ENCODE measurements at regions not wholly inside any gene's neighbourhood (a gene's known extent, or its start where the extent isn't known, plus 50 kb on each side); places are given as distances from the start of the nearest gene placed in this dataset.

DNA sequence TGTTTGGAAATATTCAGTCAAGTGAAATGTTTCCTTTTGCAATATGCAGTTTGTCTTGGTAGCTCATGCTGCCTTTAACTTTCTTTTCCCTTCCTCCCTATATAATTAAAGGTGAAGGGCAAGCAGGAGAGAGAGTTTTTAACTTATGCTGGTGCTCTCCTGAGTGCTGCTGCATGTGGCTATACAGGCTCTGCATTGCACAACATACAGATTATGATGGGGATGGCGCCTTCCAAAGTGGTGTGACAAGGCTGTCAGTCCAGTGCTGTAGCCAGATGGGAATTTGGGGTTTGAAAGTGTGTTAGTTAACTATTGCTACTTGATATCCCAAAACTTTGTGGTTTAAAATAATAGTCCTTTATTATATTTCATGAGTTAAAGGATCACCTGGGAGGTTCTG, 199.0 kb downstream of the ATP23 start:
- Histone ChIP-seq H3K36me3 (replicated peaks; ENCODE audit: control insufficient read depth, insufficient read depth, low read length) (no peaks in the 10 kb centered on the region), H3K27me3 (ENCODE audit: control insufficient read depth, insufficient read depth, low read length) (no peaks in the 10 kb centered on the region; the same call in 1 of the 2 replicates), H3K4me3 (ENCODE audit: insufficient read depth, low read depth, low read length) (no peak overlapping the region)
- no peak for DNase-seq

- no peak overlapping the region for H3K4me3 ChIP-seq (ENCODE audit: insufficient read depth, low read depth, low read length)
- no peak for DNase-seq
- H3K36me3 ChIP-seq (replicated peaks; ENCODE audit: control insufficient read depth, insufficient read depth, low read length), result no peaks in the 10 kb centered on the region
- H3K27me3 ChIP-seq (ENCODE audit: control insufficient read depth, insufficient read depth, low read length), result no peaks in the 10 kb centered on the region; the same call in 1 of the 2 replicates
These were observed 201.6 kb downstream of the ATP23 start for GRCh38 chr12:58142991-58143390.

DNA sequence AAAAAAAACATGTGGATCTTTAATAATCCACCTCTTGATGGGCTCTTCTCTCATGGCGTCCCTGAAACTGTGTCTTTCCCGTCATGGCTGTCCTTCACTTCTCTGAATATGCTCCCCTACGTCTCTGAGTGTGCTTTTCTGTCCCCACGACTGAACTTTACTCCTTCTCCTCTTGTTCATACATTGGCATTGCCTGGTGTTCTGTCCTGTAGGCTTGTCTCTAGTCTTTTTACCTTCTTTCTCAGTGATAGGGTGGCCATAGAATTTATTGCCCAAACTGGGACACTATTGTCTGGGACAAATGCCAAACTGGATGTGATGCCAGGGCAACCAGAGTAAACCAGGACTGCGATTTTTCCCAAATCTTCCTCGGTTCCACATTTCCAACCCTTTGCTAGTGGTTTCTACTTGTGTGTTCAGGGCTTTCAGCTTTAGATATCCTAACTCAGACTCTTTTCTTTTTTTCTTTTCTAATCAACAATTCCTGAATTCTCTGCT, 202.2 kb downstream of the ATP23 start:
- Histone ChIP-seq H3K36me3 (replicated peaks; ENCODE audit: control insufficient read depth, insufficient read depth, low read length) (no peaks in the 10 kb centered on the region), H3K4me3 (ENCODE audit: insufficient read depth, low read depth, low read length) (no peak overlapping the region), H3K27me3 (ENCODE audit: control insufficient read depth, insufficient read depth, low read length) (no peaks in the 10 kb centered on the region; the same call in 1 of the 2 replicates)
- DNase-seq, result no peak

DNA sequence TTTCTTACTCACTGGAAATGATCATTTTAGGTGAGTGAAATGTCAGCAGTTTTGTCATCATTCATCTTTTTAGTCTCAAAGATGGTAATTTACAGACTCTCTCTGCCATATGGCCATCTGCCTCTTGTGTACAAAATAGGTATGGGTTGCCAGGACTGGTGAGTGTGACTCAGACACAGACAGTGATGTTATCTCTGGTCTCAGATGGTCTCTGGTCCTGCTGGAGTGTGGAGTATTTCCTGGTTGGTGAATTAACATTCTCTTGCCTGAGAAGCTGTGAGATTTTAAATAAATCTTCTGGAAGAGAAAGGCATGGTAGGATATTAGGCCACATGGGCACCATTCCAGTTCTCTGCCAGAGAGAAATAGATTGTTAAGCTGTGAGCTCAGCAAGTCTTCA, 207.0 kb downstream of the ATP23 start:
- Histone ChIP-seq H3K4me3 (ENCODE audit: insufficient read depth, low read depth, low read length) (no peak overlapping the region), H3K36me3 (replicated peaks; ENCODE audit: control insufficient read depth, insufficient read depth, low read length) (no peaks in the 10 kb centered on the region), H3K27me3 (ENCODE audit: control insufficient read depth, insufficient read depth, low read length) (no peaks in the 10 kb centered on the region)
- DNase-seq, result no peak

GRCh38 chr12:58148976-58149375, 207.6 kb downstream of the ATP23 start:
- no peak overlapping the region for H3K4me3 ChIP-seq (ENCODE audit: insufficient read depth, low read depth, low read length)
- DNase-seq, result no peak
- no peaks in the 10 kb centered on the region for H3K27me3 ChIP-seq (ENCODE audit: control insufficient read depth, insufficient read depth, low read length)
- no peaks in the 10 kb centered on the region for H3K36me3 ChIP-seq (replicated peaks; ENCODE audit: control insufficient read depth, insufficient read depth, low read length)

- DNase-seq, result no peak
- Histone ChIP-seq H3K4me3 (ENCODE audit: insufficient read depth, low read depth, low read length) (no peak overlapping the region), H3K27me3 (ENCODE audit: control insufficient read depth, insufficient read depth, low read length) (no peaks in the 10 kb centered on the region), H3K36me3 (replicated peaks; ENCODE audit: control insufficient read depth, insufficient read depth, low read length) (no peaks in the 10 kb centered on the region)
These were observed 213.0 kb downstream of the ATP23 start for GRCh38 chr12:58154359-58154758.

DNA sequence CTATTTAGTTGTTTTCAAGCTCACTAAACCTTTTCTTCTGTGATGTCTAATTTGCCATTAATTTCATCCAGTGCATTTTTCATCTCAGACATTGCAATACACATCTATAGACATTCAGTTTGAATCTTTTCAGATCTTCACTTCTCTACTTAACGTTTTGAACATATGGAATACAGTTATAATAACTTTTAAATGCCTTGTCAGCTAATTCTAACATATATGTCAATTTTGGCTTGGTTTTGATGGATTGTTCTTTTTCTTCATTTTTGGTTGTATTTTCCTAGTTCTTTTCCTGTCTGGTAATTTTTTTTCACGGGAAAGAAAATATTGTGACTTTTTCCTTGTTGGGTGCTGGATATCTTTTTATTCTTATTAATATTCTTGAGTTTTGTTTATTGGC, 215.3 kb downstream of the ATP23 start:
- Histone ChIP-seq H3K36me3 (replicated peaks; ENCODE audit: control insufficient read depth, insufficient read depth, low read length) (no peaks in the 10 kb centered on the region), H3K4me3 (ENCODE audit: insufficient read depth, low read depth, low read length) (no peak overlapping the region), H3K27me3 (ENCODE audit: control insufficient read depth, insufficient read depth, low read length) (no peaks in the 10 kb centered on the region)
- no peak for DNase-seq

- H3K36me3 ChIP-seq (replicated peaks; ENCODE audit: control insufficient read depth, insufficient read depth, low read length), result no peaks in the 10 kb centered on the region
- DNase-seq, result no peak
- H3K4me3 ChIP-seq (ENCODE audit: insufficient read depth, low read depth, low read length), result no peak overlapping the region
- no peaks in the 10 kb centered on the region for H3K27me3 ChIP-seq (ENCODE audit: control insufficient read depth, insufficient read depth, low read length)
These were observed 218.6 kb downstream of the ATP23 start for GRCh38 chr12:58159941-58160340.

GRCh38 chr12:58161773-58162172, 220.4 kb downstream of the ATP23 start:
- DNase-seq, result no peak
- H3K36me3 ChIP-seq (replicated peaks; ENCODE audit: control insufficient read depth, insufficient read depth, low read length), result no peaks in the 10 kb centered on the region
- no peaks in the 10 kb centered on the region for H3K27me3 ChIP-seq (ENCODE audit: control insufficient read depth, insufficient read depth, low read length)
- H3K4me3 ChIP-seq (ENCODE audit: insufficient read depth, low read depth, low read length), result no peak overlapping the region

DNA sequence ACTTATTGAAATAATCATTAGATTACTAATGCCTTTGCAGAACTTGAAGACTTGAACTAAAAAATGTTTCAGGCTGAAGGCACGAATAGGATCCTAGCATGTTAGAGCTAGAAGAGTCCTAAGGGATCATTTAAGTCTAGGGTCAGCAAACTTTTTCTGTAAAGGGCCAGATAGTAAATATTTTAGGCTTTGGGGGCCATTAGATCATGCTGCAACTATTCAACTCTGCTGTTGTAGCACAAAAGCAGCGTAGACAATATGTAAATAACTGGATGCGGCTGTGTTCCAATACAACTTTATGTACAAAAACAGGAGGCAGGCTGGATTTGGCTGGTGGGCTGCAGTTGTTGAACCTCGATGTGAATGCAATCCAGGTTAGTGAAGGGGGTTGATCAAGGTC, 221.7 kb downstream of the ATP23 start:
- H3K4me3 ChIP-seq (ENCODE audit: insufficient read depth, low read depth, low read length), result no peak overlapping the region
- DNase-seq, result no peak
- H3K27me3 ChIP-seq (ENCODE audit: control insufficient read depth, insufficient read depth, low read length), result no peaks in the 10 kb centered on the region
- no peaks in the 10 kb centered on the region for H3K36me3 ChIP-seq (replicated peaks; ENCODE audit: control insufficient read depth, insufficient read depth, low read length)

DNA sequence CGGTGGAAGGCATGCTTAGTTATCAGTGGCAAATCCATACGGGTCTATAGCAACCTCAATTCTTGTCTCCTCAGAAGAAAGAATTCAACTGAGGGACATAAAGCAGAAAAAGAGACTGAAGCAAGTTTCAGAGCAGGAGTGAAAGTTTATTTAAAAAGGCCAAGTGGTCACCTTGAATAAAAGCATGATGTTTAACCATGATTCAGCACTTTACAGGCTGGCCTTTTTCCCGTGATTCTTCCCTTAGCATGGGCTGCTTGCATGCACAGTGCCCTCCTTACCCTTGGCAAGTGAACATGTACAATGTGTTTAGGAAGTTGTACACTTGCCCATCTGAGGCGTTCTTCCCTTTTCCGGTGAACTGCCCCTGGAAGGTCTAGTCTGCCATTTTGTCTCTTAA, 225.3 kb downstream of the ATP23 start:
- Histone ChIP-seq H3K4me3 (ENCODE audit: insufficient read depth, low read depth, low read length) (no peak overlapping the region), H3K27me3 (ENCODE audit: control insufficient read depth, insufficient read depth, low read length) (no peaks in the 10 kb centered on the region), H3K36me3 (replicated peaks; ENCODE audit: control insufficient read depth, insufficient read depth, low read length) (no peaks in the 10 kb centered on the region)
- DNase-seq, result no peak

DNA sequence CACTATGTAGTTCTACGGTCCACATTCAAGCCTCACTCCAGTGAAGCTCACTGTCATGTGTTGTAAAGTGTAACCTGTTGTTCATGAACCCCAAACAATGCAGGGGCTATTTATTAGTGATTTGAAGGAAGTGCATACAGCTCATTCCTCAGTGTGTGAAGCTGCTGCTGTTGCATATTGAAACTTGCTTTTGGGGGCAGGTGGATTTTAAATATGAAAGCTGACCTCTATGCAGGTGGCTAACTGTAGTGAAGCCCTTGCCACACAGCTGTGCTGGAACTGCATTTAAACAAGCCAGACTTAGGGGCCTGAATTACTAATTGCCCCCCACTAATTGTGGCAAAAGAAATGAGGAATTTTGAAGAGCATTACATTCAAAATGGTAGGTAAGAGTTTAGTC, 226.3 kb downstream of the ATP23 start:
- Histone ChIP-seq H3K27me3 (ENCODE audit: control insufficient read depth, insufficient read depth, low read length) (no peaks in the 10 kb centered on the region), H3K4me3 (ENCODE audit: insufficient read depth, low read depth, low read length) (no peak overlapping the region), H3K36me3 (replicated peaks; ENCODE audit: control insufficient read depth, insufficient read depth, low read length) (no peaks in the 10 kb centered on the region)
- DNase-seq, result no peak

GRCh38 chr12:58169826-58170225, 228.5 kb downstream of the ATP23 start:
- DNase-seq, result no peak
- H3K36me3 ChIP-seq (replicated peaks; ENCODE audit: control insufficient read depth, insufficient read depth, low read length), result no peaks in the 10 kb centered on the region
- H3K4me3 ChIP-seq (ENCODE audit: insufficient read depth, low read depth, low read length), result no peak overlapping the region
- no peaks in the 10 kb centered on the region for H3K27me3 ChIP-seq (ENCODE audit: control insufficient read depth, insufficient read depth, low read length)

DNA sequence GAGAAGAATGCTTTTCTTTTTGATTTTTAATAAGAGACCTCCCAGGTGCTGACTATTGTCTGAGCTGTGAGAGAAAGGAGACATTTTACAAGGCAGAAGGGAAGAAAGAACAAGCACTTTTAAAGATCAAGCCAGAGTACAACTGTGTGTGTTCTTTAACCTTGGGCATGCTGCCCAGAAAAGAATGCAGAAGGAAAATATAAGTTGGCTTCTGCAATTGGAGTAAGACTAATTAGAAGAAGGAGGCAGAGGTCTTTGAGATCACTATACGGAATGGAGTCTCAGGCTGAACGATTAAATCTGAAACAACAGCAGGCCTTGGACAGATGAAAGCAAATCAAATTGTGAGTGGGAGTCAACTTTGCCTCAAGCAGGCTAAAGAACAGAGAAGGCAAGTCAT, 230.5 kb downstream of the ATP23 start:
- DNase-seq, result no peak
- no peaks in the 10 kb centered on the region; the same call in 1 of the 2 replicates for H3K27me3 ChIP-seq (ENCODE audit: control insufficient read depth, insufficient read depth, low read length)
- no peak overlapping the region for H3K4me3 ChIP-seq (ENCODE audit: insufficient read depth, low read depth, low read length)
- no peaks in the 10 kb centered on the region for H3K36me3 ChIP-seq (replicated peaks; ENCODE audit: control insufficient read depth, insufficient read depth, low read length)

DNA sequence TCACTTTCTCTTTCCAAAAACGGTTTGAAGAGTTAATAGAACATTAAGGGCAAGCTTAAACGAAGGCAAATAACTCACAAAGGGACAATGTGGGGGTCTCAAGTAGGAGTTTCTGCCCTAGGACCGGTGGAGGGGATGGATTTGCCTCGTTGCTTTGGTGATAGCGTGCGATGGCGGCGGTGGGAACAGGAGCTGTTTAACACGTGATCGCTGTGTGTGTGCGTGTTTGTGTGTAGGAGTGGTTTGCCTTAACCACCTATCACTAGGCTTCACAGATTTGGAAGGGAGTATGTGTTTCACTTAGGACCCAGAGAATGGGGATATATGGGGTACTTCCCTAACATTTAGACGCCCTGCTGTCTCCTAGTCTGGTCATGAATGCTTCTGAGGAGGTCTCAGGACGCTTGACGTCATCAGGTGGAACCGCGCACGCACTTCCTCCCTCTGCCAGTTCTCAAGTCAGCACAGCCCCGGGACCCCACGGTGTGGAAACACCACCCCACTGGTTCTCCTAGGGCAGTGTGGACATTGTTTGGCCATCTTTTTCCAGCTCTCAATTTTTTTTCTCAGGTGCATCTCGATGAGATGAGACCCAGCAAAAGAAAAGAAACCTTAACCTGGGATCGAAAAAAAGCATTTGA, 231.2 kb downstream of the ATP23 start:
- H3K4me3 ChIP-seq (ENCODE audit: insufficient read depth, low read depth, low read length), result no peak overlapping the region
- DNase-seq, result no peak
- no peaks in the 10 kb centered on the region; the same call in 1 of the 2 replicates for H3K27me3 ChIP-seq (ENCODE audit: control insufficient read depth, insufficient read depth, low read length)
- H3K36me3 ChIP-seq (replicated peaks; ENCODE audit: control insufficient read depth, insufficient read depth, low read length), result no peaks in the 10 kb centered on the region

DNA sequence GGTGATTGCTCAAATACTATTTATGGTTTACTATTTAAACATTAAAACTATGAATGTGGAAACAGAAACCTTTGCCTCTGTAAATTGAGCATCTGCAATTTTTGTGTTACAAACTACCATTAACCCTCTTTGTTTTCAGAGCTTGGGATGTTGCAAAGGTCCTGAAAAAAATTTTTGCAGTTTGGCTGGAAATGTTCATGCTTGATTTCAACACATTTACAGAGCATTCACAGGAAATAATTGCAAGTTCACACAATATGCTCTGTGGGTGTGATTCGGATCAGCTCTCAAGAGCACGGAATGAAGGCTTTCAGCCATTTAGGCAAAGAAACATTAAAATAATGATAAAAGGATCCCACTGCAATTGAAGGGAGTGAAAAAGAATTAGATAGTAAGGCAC, 232.9 kb downstream of the ATP23 start:
- Histone ChIP-seq H3K4me3 (ENCODE audit: insufficient read depth, low read depth, low read length) (no peak overlapping the region), H3K27me3 (ENCODE audit: control insufficient read depth, insufficient read depth, low read length) (no peaks in the 10 kb centered on the region; the same call in 1 of the 2 replicates), H3K36me3 (replicated peaks; ENCODE audit: control insufficient read depth, insufficient read depth, low read length) (no peaks in the 10 kb centered on the region)
- no peak for DNase-seq

Data from H7 (cell line).